ENCODE measurements at regions not wholly inside any gene's neighbourhood (a gene's known extent, or its start where the extent isn't known, plus 50 kb on each side); places are given as distances from the start of the nearest gene placed in this dataset.
"Not testable (repeated sequence)": the region's sequence is repeated elsewhere in the genome, so short reads cannot be mapped to it uniquely, and the experiment has no call there.

DNA sequence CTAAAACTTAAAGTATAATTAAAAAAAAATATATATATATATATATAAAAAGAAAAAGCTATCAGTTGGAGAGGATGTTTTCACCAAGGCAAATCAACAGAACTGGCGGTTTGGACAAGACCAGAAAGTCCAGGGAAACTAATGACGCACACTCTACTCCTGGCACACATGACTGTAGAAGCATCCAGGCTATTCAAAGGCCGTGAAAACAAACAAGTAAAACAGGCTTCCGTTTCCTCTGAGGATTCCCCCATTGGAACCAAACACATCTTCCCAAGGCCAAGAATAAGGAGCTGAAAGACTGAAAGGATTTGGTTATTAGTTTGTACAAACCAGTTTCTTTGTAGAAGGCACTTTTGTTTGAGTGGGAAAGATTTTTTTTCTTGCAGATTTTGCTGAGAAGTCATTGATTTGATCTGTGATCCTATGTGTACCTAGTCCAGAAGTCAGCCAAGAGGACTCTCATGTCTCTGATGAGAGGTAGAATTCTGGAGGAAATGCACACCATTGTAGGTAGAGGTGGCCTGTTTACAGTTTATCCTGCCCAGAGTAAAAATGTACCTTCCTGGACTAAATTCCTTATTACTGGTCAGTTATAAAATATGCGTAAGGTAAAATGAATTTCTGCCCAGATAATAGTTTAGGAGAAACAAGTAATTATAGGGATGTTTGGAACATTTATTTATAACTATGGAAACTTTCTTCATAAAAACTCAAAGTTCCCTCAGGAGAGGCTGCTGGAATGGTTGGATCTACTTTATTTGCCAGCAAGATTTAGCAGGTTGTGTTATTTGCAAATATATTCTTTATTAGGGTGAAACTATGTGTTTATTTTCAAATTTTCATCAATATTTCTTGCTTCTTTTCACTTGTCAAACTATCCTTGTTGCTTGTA lies 66.5 kb downstream of the DMP1 start:
- no peak for DNase-seq

DNA sequence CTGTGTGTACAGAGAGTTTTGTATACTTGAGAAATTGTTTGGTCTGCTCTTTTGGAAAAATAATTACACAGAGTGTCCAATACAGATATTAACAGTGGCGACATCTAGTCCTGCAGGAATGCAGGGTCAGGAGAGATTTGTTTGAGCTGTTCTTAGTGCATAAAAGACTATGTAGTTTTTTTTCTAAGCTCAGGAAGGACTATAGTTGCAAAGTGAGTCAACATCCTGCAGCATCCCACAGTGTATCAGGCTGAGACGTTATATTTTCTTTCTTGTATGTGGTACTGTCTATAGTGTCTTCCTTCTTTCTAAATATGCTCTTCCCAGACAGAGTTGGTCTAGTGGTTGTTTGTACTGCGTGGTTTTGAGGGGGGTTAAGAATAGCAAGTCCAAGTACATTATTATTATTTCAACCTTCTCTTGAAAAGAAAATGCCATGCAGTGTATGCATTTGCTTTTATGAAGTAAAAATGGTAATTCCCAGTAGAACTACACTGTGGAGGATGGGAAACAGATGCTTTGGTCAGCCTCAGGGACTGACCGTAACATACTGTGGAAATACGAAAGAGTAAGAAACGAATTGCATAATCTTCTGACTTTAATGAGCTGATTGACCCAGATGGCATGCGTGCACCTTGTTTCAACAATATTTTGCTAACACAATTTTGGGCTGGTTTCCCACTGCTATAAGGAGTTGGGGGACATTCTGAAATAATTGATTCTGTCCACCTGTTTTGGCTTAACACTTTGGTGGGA lies 67.4 kb downstream of the DMP1 start:
- peak in 1 of 5 experiments; percentile 1 for DNase-seq

DNA sequence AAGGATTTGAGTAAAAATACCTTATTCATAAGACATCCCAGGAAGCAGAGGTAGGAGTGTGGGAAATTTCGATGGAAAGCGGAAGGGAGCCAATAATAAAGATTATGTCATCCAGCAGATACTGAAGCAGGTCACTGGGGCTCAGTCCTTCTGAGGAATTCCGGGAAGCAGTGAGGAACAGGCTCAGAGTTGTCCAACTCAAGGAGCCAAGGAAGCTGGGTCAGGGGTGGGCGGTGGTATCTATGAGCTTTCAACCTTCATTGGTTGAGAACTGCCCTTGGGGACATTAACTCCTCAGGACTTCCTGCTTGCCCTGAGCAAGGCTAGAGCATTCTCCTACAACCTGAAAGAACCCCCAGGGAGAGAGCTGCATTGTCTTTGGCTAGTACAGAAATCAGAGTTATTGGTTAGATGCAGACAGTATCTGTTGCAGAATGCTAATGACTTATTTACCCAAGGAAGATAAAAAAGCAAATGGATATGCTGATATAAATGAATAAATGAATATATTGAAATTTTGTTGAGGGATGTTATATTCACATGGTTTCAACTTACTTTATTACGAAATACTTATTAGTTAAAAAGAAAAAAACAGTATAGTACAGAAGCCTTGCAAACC lies 68.2 kb downstream of the DMP1 start:
- DNase-seq, result no peak

DNA sequence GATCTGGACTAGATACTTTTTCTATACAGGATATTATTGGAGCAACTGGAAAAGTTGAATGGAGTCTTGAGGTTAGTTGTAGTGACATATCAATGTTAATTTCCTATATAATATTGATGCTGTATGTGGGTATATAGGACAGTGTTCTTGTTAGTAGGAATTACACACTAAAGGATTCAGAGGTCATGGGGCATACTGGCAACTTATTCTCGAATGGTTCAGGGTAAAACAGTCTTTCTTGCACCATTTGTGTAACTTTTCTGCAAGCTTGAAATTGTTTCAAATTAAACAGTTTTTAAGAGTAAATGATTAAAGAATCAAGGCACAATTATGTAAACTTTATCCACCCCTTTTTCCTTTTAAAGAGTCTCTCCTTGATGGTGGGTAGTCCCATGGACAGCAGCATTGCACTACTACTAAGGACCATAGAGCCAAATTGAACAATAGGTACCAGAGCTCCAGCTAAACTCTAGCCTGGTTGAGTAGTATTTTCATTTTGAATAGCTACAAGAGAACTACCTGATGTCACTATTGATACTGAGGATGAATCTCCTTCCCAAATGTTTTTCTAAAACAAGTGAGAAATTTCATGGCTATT lies 70.1 kb downstream of the DMP1 start:
- no peak for DNase-seq

DNA sequence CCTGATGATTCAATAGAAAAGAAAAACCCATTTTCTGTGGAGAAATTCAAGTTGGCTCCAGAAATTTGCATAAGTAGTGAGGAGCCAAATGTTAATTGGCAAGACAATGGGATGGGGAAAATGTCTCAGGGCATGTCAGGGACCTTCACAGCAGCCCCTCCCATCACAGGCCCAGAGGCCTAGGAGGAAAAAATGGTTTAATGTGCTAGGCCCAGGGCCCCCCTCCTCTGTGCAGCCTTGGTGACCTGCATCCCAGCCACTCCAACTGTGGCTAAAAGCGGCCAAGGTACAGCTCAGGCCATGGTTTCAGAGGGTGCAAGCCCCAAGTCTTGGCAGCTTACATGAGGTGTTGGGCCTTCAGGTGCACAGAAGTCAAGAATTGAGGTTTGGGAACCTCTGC lies 74.1 kb upstream of the IBSP start:
- not testable (repeated sequence) for DNase-seq

DNA sequence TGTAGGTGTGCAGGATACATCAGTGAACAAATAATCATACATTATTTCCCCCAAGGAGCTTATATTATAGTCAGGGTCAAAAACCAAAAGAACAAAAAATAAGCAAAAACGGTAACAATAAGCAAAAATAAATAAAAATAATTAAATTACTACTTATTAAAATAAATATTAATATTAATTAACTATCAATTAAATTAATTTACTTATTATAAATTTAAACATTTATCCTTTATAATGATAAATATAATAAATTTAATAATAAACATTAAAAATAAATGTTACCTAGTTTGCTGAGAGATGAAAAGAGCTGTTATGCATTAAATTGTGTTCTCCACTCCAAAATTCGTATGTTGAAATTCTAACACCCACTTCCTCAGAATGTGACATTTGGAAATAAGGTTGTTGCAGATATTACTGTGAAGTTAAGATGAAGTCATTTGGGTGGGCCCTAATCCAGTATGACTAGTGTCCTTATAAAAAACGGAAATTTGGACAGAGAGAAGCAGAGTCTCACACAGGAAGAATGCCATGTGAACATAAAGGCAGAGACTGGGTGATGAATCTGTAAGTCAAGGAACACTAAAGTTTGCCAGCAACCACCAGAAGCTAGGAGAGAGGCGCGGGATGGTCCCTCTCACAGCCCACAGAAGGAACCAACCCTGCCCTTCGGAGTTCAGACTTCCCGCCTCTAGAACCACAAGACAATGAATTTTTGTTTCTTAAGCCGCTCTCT lies 67.2 kb upstream of the IBSP start:
- DNase-seq, result no peak

DNA sequence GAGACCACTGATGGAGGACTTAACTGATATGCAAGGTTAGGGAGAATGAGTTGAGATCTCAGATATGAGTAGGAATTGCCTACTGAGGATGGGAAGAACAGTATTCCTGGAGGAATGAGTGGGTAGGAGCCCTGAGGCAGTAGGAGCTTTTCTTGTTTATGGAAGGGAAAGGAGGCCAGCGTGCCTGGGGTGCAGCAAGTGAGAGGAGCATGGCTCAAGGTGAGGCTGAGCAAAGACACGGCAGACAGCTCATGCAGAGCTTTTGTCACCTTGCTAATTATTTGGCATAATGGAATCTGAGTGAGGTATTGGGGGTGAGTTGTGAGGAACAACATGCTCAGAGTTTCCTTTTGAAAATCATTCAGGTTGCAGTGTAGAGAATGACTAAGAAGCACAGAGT lies 65.3 kb upstream of the IBSP start:
- no peak for DNase-seq

DNA sequence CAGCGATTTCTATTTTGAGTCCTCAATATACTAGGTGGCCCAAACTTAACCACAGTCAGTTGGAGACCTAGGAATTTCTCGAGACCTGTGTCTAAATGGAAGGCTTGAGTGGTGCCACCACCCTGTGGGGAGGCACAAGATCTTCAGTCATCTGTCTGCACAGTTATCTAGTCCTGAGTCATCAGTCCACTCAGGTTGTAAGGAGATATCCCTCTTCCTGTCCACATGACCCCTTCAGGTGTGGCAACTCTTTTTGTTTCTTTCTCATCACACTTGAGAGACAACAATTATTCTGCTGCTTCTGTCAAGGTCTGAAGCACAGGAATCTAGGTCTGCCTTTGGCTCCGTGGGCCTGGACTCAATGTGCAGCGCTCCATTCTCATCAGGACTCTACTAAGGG lies 64.4 kb upstream of the IBSP start:
- no peak for DNase-seq

DNA sequence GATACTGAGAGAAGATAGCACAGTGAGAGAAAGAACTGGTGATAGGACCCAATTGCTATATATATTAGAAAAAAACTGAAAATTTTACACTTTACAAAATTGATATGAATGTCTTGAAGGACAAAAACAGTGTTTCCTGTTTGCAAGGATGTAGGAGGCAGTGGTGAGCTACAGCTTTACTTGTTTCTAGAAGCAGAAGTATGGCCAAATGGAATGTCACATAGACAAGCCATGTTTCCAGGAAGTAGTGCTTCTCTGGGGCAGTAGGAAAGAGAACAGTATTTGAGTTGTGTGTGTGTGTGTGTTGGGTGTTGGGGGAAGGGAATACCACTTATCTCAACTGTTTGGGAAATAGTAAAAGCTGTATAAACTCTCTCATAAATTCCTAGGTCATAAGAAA lies 60.9 kb upstream of the IBSP start:
- DNase-seq, result no peak

DNA sequence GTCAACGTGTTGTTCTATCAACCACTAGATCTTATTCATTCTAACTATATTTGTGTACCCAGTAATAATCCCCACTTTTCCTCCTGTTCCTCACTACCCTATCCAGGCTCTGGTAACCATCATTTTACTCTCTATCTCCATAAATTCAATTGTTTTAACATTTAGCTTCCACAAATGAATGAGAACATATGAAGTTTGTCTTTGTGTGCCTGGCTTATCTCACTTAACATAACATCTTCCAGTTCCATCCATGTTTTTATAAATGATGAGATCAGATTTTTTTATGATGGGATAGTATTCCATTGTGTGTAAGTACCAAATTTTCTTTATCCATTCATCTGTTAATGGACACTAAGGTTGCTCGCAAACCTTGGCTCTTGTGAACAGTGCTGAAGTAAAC lies 59.9 kb upstream of the IBSP start:
- no peak for DNase-seq

DNA sequence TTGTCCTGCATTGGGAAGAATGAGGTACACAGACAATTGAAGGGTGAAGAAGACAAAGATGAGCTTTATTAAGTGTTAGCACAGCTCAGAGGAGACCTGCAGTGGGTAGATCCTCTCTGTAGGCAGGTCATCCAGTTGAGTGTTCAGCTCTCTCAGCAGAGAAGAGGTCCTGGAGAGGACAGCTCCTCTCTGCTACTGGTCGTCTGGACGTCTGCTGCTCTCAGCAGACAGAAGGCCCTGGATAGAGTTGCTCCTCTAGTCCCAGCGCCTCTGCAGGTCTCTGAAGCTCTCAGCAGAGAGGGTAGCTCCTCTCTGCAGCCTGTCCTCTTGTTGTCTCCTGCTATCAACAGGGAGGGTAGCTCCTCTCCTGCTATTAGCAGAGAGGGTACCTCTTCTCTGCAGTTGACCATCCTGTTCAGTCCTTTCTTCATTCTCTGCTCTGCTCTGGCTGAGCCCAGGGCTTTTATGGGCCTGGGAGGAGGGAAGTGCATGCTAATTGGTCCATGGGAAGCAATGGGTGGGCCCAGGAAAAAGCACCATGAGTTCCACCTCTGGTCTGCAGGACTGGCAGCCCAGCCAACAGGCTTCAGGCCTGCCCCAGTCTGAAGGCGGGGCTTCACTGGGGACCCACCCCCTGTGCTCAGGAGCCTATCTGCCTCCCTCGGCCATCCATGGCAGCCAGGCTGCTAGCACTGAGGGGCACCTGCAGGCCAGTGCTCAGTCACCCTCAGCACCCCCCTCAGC lies 54.1 kb upstream of the IBSP start:
- DNase-seq, result no peak

DNA sequence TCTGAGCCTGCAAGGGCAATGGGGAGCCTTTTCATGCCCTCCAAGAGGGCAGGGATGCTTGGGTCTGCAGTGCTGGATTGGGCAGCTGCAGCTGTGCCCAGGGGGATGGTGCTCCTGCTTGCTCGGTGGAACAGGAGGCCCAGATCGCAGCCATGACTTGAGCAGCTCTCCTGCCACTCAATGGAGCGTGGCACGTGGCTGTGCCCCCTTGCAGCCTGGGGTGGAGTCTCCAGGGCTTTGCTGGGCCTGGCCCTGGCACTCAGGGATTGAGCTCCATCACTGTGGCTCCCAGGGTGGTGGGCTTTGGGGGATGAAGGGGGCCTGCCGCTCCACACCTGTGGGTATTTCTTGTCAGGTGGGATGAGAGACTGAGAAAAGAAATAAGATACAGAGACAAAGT lies 53.4 kb upstream of the IBSP start:
- no peak for DNase-seq
